NCI-H1930 (cell line): ENCODE measurements at regions not wholly inside any gene's neighbourhood (a gene's known extent, or its start where the extent isn't known, plus 50 kb on each side); places are given as distances from the start of the nearest gene placed in this dataset.
"Not testable (repeated sequence)": the region's sequence is repeated elsewhere in the genome, so short reads cannot be mapped to it uniquely, and the experiment has no call there.

ENCODE experiments used
- DNase-seq, 2 experiments: peaks; one replicate each; lab custom pipeline; 2025; lab: John Stamatoyannopoulos, UW

DNA sequence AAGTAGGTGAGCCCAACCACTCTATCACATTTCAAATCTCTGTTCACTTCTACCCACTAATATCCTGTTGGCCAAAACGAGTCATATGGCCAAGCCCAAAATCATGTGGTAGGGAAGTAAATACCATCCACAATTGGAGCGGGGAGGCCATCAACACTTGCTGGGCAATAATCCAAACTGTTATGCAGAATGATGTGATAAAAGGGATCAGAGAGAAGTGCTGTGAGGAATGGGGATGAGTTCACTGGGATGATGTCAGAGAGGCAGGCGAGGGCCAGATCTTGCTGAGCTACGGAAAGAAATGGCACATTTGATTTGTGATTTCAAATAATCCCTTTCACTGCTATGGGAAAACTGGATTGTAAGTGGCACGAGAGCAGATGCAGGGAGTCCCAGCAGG is 188.4 kb downstream of the NPIPA8 start:
- DNase-seq, result not testable (repeated sequence)

DNA sequence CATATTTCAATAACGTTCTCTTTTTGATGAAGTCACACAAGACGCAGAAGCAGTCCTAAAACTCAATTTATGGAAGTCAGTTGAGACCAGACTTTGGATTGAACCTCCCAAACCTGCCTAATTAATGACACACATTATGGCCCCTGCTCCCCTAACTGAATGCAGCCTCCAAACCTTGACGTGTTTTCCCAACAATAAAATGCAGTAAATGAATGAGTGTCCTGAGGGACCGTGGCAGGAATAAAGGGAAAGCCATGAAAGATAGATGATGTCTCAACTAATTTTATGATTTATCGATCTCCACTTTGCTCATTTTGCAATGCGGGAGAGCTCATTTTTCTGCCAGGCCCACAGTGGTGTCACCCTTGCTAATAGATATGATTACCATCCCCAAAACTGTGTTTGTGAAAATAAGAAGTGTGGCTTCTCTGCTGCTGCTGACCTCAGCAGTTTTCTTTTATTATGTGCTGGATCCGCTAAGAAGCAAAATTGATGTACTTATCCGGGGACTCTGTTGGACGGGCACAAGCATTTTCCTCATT is 189.9 kb downstream of the NPIPA8 start:
- DNase-seq, result not testable (repeated sequence)

DNA sequence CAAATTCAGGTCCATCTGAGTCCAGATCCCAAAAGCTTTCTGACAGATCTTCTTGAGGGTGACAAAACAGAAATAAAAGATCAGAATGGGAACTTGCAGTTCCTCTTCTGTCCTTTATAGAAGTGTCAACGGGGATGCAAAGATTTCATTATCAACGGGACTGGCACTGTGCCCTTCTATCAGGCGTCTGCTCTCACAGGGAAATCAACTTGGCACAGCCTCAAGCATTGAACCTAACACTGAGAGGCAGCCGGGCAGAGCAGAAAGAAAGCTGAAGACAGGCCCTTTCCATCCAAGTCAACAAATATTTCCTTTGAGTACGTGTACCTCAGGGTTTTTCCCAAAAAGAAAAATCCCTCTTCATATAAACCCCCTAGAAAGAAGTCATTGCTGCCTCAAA is 194.5 kb downstream of the NPIPA8 start:
- not testable (repeated sequence) for DNase-seq

DNA sequence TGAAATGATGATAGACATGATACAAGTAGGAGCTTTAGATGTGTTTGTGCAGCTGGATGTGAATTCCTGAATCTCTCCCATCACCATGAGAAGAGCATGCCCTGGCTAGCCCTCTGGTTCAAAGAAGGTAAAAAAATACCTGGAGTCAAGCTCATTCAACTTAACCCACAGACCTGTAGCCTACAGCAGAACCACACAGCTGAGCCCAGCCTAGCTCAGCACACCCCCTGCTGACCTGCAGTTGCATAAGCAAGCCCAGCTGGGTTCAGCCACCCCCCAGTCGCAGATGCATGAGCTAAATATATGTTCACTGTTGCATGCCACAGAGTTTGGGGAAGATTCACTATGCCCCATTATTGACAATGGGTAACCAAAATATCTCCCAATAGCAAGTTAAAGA is 200.2 kb downstream of the NPIPA8 start:
- DNase-seq, result not testable (repeated sequence)

DNA sequence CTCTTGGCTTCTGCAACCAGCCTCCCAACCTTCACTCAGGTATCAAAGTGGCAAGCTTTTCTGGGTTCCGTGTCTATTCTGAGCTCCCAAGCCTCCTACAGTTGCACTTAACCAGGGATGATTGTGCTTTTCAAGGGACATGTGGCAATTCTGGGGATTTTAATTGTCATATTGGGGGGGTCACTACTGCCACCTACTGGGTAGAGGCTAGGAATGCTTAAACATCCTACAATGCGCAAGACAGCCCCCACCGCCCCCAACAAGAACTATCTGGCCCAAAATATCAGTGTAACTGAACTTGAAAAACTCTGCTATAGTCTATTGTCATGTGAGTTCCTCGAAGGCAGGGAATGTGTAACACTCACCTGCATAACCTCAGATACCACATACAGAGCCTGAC is 201.5 kb downstream of the NPIPA8 start:
- not testable (repeated sequence) for DNase-seq

DNA sequence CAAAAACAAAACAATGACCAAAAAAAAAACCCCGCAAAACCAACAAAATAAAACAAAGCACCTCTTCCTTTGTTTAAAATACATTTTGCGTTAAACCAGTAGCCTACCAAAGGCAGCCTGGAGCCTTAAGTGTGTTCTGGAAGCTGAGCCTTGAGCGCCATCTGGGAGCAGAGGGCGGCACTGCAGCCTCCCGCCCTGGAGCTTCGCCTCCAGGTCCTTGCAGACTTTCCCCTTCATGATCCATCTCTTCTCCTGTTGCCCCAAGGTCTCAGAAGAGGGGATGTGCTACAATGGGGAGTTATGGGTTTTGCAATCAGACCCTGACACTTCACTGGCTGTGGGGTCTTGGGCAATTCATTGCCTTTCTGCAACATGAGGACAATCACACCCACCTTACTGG is 204.9 kb downstream of the NPIPA8 start:
- not testable (repeated sequence) for DNase-seq

DNA sequence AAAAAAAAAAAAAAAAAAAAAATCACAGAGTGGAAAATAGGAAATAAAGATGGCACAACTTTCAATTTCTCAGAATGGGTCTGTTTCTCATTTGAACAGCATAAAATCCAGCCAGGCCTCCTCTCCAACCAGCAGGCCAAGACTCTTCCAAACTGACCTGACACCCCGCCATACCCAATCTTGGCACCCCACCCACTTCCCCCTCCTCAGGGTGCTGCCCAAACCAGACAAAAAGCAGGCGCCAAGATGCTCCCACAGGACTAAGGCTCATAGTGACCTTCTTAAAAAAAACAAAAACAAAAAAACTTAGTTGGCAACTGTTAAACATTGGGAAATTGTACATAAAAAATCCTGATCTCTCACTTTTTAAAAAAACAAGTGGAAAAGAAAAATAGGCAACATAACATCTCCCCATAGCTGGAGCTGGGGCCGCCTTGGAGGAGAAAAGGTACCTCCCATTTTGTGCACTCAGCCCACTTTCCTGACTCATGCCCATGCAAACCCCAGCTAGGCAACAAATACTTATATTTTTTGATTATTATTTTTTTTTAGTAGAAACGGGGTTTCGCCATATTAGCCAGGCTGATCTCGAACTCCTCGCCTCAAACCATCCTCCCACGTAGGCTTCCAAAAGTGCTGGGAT is 205.9 kb downstream of the NPIPA8 start:
- not testable (repeated sequence) for DNase-seq

DNA sequence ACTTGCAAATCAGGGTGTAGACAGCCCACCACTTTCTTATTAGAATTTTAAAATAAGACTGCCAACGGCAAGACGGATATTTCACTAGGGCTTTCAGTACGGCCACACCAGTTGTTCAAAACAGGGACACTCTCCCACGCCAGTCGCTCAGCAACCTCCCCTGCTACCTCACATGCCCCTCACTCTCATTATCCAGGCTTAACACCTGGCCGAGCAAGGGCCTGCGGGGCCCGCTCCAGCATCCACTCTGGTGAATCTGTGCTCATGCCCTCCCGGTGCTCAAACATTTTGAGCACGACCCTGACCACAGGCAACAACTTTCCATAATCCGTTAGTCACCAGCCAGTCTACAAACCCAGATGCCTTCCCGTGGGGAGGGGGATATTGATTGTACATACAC is 209.5 kb downstream of the NPIPA8 start:
- not testable (repeated sequence) for DNase-seq

DNA sequence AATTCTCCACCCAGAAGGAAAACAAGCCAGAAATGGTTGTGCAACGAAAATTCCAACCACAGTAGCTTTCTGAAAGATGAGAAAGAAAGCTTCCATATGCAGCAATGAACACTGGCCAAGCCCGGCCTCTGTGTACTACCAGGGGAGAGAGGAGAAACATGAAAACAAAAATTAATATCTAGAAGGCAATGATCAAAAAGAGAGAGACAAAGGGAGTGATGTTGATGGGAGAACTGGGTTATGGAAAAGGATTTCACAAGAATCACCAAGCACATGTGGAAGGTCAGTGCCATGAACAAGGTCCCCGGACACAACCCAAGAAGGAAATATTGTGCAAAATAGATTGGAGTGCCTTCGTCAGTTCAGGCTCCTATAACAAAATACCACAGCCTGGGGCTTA is 217.4 kb downstream of the NPIPA8 start:
- not testable (repeated sequence) for DNase-seq

DNA sequence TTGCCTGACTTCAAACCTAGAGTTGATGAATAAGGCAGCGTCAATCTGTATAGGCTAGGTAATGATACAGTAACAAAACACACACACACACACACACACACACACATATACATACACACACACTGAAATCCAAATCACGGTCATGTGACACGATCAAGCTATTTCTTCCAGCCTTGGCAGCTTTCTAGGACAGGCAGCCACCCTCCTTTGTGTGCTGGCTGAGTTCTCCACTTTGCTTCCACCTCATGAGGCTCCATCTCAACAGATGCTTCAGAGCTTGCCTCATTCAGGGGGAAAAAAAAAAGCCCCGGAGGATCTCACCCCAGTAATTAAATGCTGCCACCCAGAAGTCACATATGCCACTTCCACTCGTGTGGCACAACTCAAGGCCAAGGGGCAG is 217.9 kb downstream of the NPIPA8 start:
- not testable (repeated sequence) for DNase-seq

DNA sequence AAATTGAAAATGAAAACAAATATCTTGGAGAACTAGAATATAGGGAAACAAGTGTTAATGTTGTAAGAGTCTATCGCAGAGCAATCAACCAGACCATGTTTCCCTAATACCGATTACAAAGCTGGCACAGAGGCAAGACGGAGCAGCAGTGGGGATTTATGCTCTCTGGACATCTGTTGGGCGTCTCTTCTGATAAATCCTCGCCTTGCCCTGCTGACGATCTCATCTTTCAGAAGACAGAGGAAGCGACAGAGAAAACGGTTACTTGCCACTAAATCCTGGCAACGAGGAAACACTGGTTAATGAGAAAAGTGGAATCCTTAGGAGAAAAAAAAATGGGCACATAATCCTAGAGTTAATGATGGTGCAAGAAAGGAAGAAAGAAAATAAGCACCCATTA is 218.5 kb downstream of the NPIPA8 start:
- DNase-seq, result not testable (repeated sequence)

DNA sequence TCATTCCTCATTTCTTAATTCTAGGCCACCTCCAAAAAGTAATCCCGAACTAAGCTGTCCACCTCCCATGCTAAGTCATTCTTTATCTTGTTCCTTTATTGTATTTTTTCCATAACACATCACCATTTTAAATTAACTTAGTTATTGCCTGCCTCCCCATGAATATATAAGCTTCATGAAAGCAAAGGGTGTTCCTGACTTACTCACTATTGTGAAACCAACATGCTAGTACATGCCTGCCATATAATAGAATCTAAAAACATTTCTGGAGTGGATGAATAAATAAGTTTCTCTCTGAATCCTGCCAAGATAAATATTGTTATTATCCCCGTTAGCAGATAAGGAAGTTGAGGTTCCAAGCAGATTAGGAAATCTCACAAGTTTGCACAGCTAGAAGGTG is 232.1 kb downstream of the NPIPA8 start:
- not testable (repeated sequence) for DNase-seq

DNA sequence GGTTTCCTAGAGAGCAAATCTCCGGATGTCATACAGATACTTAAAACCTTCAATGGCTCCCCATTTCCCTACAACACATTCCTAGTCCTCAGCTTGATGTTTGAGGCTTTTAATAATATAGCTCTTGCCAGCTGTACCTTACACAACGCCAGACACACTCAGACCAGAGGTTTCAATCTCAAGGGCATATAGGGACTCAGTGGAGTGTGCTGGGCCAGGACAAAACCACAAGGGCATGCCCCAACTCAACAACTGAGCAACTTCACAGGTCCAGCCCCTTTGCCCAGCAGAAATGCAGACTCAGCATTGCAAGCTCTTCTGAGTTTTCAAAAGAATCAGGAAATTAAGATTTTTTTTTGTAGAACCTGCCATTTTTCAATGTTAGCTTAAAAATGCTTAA is 235.5 kb downstream of the NPIPA8 start:
- DNase-seq, result not testable (repeated sequence)

DNA sequence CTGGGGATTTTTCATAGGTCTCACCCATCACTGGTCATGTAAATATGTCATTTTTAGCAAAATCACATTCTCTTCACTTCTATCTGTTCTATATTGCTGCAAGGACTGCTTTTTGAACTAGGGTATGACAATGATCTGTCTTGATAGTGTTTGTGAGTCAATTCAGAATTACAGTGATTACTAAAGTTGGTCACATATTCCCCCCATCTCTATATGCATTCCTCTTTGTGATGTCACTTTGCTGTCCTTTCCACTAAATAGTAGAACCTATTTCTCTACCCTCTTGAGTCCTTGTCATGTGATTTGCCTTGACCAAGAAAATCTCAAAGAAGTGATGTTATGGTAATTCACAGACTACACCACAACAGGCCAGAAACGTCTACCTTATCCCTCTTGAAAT is 243.9 kb downstream of the NPIPA8 start:
- not testable (repeated sequence) for DNase-seq

DNA sequence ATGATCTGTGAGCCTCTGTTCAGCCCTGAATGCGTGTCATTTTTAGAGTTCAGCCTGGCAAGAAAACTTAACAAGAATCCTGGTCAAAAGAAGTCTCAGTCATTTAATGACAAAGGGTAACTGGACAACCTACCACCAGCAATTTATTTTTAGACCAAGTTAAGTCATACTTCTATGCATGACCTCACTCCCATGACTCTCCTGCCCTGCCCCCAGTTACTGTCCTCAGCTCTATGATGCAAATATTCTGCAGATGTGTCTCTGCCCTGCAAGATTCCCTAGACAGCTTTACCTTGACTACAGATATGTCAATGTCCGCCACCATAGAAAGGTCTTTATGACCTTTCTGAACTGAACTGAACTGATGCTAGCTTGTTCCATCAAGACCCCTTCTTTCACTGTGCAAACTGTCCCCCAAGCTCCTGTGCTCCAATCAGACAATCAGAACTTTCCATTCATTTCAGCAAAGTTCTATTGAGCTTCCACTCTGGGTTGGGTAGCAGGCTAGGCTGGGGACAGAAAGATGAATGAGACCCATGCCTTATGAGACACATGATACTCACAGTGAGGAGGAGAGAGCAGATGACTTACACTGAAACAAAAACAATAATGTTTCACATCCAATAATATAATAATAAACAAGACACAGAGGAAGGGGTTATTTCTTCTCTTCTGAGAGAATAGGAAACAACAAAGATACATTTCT is 255.7 kb downstream of the NPIPA8 start:
- DNase-seq, result not testable (repeated sequence)

DNA sequence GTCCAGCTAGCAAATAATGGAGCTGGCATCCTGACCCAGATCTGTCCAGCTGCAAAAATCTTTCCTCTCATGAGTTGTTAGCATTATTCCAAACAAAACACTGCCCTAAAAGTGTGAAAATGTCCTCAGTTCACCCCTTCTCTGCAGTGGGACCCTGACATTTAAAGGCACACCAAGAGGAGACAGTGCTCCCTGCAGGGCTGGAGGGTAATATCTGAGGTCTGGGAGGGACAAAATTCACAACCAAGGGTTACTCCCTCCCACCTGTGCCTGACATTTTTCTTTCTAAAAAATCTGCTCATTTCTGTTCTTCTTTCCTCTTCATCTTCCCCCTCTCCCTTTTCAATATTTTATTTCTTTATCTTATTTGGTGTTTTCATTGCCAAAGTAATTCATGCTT is 258.6 kb downstream of the NPIPA8 start:
- DNase-seq, result not testable (repeated sequence)

DNA sequence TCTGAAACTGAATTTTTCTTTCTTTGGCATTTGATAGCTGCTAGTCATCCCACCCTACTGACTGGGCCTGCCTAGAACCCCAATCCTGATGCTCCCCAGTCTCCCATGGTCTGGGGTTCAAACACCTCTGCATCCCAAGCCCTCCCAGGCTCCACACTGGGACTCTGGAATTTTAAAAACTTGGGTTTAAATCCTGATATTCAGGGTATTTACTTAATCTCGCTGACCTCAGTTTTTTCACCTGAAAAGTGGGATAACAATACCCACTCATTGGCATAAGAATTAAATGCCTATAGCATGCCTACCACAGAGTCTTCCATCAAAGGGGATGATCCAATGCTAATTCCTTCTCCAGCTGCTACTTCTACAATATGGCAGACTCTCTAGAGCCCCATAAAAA is 264.4 kb downstream of the NPIPA8 start:
- no peak for DNase-seq

DNA sequence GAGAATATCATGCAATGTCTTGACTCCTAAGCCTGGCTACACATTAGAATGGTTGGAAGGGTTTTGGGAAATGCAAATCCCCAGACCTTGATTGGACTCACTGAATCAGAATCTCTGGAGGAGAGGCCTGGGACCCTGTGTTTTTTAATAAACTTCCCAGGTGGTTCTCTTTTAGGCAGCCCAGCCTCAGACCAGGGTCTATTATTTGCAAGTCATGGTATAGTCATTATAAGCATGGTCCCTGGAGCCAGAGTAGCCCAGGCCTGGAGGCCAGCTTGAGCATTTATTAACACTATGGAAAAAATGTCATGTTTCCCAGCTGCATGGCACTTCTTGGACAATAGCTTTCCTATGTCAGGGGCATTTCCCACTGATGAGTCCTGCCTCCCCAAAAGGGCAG is 266.9 kb downstream of the NPIPA8 start:
- DNase-seq, result no peak

DNA sequence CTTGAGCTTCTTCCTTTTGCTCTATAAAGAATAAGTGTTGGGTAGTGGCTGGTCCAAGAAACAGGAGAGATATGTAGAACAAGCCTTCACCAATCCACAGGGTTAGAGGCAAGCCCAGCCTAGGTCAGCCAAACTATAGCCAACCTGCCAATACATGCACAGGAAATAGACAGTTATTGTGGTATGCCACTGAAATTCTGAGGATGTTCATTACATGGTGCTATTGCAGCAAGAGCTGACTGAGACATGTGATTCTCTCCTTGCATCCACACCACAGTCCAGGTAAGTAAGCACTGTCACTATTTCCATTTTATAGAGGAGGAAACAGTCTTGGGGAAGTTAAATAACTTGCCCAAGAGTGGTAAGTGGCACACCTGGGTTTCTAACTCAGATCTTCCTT is 268.1 kb downstream of the NPIPA8 start:
- no peak for DNase-seq

DNA sequence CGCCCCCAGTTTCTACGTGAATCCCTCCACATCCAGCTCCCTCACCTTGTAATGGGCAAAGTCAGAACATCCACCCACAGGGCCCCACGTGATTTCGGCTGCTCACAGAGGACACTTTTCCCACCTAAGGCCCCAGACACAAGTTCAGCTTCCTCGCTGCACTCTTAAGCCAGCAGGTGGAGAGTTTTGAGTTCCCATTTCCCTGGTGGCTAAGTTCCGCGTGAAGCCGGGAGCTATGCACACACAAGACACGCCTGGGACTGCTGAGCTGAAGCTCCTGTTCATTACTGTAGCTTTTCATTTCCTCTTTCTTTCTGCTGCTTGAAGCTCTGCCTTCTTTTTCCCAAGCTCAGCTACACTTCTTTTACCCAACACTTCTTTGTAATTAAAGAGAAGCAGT is 273.8 kb downstream of the NPIPA8 start:
- DNase-seq, result no peak

DNA sequence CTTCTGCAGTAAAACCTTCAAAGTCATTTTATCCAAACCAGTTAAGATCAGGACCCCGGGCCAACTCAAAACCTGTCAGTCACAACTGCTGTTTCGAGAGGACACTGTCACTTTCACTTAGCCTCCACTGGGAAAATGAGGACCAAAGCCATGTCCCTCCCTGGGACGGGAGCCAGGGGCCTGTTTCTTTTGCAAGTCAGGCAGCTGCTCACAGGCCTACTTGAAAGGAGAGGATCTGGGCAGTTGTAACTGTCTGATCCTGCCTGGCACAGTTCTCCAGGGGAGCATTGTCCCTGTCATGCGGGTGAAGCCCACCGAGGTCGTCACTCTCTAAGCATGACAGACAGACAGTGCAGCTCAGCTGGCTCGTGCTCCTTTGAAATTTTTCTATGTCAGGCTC is 276.2 kb downstream of the NPIPA8 start:
- no peak for DNase-seq

DNA sequence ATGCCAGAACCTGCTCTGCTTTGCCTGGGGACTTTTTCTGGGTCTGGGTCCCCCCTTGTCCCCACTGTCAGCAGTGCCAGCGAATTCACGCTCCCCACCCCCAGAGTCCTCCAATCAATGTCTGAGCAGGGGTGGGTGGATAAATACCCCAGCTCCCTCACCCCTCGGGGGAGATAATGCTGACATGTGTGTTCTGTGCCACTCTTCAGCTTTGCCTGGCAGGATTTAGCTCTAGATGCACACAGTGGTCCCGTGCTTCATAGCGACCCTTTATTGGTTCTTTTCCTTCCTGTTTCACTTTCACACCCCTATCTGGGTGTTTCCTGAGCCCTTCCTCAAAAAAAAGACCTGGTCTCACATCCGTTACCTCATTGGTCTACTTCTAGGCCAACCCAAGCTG is 277.0 kb downstream of the NPIPA8 start:
- DNase-seq, result no peak

DNA sequence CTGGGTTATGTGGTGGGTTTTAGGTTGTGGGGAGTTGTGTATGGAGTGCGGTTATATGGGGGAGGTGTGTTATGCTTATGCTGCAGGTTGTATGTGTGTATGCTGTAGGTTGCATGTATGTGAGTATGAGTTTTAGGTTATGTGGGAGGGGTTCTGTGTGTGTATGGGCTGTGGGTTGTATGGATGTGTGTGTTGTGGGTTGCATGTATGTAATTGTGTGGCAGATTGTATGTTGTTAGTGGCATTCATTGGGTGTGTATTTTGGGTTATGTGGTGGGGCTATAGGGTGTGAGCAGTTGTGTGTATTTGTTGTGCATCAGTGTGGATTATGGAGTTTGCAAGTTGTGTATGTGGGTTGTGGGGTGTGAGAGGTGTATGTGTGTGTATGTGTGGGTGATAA is 277.4 kb downstream of the NPIPA8 start:
- DNase-seq, result no peak
